HG03064 (cell line): ENCODE measurements at regions not wholly inside any gene's neighbourhood (a gene's known extent, or its start where the extent isn't known, plus 50 kb on each side); places are given as distances from the start of the nearest gene placed in this dataset.
"Not testable (repeated sequence)": the region's sequence is repeated elsewhere in the genome, so short reads cannot be mapped to it uniquely, and the experiment has no call there.

ENCODE experiments used
- ATAC-seq: cut with Tn5 transposase; IDR thresholded peaks from one replicate; pipeline ENCODE4 v1.9.1; 2021; ENCODE audit warnings: low read depth; ENCODE audit not compliant: unreplicated experiment

DNA sequence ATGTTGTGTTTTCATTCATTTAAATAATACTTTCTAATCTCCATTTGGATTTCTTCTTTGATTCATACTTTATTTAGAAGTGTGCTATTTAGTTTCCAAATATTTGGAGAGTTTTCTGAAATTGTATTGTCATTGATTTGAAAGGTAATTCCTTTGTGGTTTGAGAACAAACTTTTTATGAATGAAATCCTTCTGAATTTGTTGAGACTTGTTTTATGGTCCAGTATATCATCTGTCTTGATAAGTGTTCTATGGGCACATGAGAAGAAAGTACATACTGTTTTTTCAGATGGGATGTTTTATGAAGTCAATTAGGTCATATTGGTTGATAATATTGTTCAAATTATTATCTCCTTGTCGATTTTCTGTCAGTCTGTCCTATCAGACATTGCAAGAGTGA is 953.8 kb downstream of the NR2F1-AS1 start:
- ATAC-seq: no peak

DNA sequence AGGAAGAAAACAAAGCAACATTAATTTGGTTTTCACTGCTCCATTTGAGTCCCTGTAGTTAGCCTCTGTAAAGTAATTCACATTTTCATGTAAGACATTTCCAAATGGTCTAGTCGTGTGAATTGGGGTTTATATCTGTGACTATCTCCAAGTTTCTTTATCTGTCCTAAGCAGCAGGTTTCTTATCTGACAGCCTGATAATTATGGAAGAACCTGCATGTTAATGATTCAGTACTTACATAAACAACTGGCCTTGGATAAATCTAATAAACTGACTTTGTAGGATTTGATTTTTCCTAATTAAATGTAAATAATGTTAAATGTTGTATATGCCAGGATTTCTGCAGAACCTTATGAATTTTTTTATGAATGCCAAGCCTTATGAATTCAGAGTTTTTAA is 964.9 kb downstream of the NR2F1-AS1 start:
- ATAC-seq: no peak

DNA sequence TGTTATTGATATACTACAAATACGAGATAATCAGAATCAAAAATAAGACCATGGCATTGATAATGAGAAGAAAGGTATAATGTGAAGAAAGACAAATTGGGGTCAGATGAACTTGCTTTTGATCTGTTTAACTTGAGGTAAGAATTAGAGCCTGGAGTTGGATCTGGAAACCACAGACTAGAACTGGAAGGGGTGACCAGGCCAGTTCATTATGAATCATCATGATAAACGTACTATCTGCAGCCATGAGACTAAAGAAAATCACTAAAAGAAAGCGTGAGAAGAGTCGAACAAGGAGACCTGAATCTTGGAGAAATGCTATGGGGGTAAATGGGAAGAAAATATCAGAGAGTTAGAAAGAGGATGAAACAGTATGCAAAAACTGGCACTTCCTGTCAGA is 967.5 kb downstream of the NR2F1-AS1 start:
- no peak for ATAC-seq

DNA sequence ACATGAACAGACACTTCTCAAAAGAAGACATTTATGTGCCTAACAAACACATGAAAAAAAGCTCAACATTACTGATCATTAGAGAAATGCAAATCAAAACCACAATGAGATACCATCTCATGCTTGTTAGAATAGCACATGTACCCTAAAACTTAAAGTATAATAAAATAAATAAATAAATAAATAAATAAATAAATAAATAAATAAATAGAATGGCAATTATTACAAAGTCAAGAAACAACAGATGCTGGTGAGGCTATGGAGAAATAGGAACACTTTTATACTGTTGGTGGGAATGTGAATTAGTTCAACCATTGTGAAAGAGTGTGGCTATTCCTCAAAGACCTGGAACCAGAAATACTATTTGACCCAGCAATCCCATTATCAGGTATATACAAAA is 970.6 kb downstream of the NR2F1-AS1 start:
- not testable (repeated sequence) for ATAC-seq

DNA sequence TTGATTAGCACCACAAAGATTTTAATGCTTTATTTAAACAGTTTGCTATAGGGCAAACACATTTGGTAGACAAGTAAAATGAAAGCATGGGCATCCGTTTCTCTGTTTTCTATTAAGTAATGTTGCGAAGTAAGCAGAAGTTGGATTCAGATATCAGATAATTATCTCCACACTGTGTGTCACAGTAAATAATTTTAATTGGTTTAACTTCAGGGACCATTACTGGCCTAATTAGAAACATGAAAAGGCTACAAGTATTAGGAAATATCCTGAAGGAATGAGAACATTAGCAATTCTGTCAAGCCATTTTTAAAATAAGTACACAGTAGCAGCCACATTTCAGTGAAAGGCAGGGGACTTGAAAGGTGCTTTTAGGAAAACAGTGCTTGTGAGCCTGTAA is 975.4 kb downstream of the NR2F1-AS1 start:
- no peak for ATAC-seq

DNA sequence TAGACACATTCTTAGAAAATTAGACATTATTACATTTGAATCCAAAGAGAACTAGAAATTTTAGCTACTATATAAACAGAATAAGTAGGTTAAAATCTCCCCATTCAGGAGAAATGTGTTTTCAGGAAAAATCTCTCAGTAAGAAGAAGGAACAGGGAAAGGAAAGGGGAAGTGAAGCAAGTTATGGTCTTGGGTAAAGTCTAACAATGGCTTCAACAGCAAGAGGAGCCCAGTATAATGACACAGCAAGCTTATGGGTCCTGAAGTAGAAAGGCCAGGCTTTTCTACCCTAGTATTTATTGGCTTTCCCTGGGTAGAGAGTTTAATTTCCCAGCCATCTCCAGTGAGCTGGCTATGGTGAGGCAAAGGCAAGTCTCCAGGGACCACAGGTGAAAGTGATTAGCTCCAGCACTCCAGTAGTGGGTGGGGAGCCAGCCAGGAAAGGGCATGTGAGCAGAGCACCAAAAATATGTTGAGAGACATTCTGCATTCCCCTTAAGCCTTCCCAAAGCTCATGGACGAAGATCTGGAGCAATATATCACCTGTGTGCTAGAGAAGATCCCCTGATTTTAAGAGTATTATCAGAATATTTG is 981.7 kb downstream of the NR2F1-AS1 start:
- ATAC-seq: no peak

DNA sequence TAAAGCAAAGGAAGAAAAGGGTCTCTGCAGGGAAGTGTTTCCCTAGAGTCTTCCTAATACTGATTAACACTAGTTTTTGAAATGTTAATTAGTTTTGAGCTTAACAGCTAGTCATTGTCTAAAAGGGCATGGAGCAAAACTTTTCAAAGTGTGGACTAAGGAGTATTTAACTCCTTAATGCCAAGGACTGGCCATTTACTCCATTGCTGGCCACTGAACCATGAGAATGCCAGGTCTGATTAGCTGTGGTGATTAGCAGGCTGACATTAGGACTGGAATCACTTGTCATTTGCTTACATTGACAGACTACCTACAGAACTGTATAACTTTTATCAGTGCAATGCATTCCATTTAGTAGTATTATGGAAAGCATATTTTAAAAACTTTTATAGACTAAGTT is 987.0 kb downstream of the NR2F1-AS1 start:
- no peak for ATAC-seq

DNA sequence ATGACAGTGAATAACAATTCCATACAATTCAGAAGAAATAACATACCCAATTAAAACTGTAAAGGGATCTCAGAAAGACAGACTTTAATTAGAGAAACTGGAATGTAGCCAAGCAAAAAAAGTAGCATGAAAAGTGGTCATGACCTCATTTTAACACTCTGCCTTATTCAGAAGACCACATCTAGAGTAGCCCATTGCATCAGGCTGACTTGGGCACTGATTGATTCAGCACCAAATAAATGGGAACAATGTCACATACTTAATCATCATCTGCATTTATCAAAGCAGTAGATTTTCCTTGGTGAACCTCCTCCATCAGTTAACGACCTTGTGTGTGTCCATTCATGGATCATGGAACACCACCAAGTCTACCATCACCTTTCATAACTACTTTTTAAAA is 992.1 kb downstream of the NR2F1-AS1 start:
- ATAC-seq: no peak

DNA sequence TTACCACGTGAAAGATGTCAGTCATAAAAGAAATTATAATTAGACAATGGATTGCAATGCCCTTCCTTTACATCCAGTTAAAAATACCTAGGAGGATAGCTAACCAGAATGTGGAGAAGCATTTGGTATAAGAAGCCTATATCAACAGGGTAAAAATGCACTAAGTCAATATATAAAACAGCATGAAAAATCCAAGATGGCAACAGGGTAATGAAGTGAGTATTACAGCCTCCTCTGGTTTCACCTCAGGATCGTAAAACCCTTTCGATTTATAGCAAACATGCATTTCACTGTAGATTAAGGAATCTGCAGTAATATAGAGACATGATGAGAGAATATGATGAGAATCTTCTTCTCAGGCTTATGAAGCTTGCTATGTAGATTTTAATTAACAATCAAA is 999.3 kb downstream of the NR2F1-AS1 start:
- no peak for ATAC-seq

DNA sequence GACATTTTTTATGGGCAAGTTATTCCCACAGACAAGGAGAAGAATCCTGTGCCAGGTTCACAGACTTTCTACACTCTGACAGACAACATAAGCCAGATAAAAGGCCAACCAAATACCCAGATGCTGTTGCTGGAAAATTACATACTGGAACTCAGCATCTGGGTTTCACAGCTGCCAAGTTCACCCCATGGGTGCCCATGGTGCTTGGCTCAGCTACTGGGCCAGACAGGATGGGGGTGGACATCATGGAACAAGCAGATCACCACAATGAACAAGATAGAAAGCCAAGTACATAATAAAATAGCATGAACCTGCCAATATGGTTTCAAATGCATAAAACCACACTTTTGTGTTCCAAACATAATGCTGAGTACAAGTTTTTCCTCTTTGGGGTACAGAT is 999.8 kb downstream of the NR2F1-AS1 start:
- no peak for ATAC-seq

DNA sequence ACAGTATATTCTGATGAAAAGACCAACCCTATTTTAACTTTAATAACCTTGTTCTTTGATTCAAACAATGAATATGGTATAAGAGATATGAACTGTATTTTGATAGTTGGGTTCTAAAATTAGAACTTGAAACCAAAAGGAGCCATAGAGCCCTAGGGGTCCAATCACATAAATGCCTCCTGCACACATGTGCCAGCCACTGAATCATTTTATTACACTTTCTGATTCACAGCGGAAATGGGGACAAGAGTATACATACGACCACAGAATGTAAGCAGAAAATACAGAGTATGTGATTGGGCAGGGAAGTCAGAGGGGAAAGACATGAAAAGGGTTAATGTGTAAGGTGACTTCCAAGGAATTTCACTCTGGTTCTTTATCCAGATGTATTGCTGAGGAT is 1000.2 kb downstream of the NR2F1-AS1 start:
- ATAC-seq: no peak

DNA sequence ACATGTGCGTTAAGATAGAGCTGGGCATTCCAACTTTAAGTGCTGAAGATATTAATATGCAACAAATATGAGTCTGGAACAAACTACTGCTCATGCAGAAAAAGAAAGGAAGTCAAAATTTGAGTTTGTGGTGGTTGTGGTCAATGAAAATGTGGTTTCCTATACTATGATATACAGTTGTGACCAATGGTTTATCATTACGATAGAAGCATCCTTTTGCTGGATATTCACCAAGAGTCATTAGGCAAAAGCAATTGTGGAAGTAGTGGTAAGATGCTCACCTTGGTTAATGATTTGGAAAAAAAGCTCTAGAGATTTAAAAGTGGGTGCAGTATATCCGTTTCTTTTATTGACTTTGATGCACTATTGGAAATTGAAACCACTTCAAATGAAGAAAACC is 1007.0 kb downstream of the NR2F1-AS1 start:
- ATAC-seq: no peak

DNA sequence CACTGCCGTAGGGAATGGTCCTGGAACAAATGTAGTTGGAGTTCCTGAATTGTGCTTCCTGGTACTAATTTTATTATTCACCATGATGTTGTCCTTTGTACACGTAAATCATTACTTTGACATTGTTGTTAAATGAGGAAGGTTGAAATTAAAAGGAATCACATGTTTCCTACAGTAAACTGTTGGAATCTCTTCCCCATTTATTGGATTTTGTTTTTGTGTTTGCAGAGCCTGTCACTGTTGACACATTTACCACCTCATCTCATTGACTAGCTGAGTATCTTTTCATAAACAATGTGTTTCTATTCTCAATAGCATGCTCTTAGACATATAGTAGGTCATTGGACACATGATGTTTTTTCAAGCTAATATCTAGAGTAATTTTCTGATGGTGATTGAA is 1012.5 kb downstream of the NR2F1-AS1 start:
- no peak for ATAC-seq

DNA sequence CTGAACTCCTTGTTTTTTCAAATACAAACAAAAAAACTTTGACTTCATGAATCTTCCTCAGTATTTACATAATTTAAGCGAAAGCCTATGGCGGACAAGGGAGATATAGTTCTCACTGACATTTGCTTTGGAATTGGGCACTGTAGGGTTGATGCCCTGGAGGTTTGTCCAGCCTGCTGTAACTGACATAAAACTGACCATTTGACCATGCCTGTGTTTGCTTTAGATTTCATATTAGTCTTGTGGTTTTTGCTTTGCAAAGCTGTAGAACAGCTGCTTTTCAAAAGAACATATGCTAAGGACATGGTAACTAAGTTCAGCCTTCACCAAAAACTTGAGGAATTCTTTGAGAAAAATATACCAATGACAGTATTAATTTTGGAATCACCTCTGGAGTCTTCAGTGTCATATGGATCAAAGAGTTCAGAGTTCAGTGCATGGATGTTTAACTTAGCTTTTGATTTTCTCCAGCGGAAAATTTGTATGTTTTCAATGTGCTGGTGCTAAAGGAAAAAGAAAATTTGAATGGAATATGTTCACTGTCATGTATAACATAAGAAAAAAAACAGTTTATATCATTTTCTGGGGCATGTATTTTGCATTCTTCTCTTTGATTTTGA is 1013.1 kb downstream of the NR2F1-AS1 start:
- ATAC-seq: no peak

DNA sequence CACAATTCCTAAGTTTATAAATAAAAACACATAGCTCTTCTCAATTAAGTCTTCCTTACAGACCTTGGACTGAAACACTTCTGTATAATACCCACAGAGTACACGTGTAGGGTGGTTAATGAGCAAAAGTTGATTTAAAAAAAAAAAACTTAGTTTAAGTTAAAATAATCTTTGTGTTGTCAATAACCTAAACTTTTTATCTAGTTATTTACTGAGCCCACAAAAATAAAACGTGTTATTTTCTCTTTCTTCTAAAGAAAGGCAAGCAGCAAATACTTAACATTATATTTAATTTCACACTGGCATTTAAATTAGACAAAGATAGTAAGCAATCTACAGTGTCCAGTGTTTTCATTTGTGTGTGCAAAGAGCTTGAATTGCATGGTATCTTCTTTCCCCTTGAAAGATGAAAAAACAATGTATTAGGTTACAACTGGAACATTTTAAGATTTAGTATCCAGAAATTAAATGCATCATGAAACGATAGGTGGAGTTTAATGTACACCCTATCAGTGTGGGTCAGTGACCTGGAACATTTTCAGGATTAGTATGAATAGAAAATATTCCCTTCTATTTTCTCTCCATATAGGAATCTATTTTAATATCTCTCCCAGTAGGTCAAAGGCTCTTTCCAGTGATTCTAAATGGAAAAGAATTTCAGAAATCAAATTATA is 1014.8 kb downstream of the NR2F1-AS1 start:
- ATAC-seq: no peak

DNA sequence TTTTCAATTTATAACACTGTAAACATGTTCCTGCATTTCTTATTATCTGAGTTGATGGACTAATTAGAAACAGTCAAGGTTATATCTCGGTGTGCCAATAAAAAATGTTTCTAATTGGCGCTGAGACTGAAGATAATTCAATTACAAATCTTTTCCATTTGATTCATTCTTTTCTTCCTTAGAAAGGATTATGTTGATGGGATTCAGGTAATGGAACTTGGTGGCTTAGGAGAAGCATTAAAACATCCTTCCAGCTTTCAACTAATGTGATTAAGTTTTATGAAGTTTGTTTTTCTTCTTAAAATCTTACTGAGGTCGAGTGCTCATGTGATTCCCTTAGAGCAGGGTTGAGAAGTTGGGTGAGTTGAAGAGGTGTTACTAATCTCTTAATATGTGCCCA is 1015.3 kb downstream of the NR2F1-AS1 start:
- ATAC-seq: no peak

DNA sequence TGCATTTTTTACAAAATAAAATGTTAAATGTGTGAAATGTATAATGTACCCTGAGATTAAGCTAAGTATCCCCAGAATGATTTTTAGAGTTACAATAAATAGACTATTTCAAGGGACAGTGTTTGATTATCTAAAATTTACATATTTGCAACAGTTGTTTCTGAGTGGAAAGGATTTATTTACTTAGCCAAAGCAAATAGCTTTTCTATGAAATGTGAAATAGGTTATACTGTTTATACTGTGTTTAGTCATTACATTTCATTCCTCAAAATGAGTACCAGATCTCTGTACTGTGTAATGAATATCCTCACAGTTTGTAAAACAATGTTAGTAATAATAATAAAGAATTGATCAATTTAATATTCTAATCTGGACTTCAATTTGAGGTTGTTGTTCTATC is 1019.0 kb downstream of the NR2F1-AS1 start:
- ATAC-seq: no peak

DNA sequence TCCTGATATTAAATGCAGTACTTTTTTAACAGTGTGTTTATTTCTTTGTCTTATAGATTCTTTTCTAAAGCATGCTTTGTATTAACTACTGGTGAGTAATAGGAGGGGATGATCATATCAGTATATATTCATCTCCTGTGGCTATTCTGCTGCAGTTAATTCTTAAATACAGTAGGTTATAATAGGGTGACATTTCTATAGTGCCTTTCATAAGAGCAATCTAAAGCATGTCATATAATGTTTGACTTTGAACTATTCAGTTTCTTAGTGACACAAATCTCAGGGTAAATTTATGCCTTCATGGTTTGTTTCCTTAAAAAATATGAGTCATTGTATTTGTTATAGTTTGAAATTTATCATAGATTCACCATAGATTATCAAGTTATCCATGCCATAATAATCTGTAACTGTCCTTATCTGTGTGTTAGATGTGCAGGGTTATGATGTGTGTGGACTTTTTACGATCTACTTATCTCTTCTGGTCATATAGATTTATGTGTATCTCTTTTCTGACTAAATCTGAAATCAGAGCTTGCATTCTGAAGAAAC is 1019.5 kb downstream of the NR2F1-AS1 start:
- no peak for ATAC-seq

DNA sequence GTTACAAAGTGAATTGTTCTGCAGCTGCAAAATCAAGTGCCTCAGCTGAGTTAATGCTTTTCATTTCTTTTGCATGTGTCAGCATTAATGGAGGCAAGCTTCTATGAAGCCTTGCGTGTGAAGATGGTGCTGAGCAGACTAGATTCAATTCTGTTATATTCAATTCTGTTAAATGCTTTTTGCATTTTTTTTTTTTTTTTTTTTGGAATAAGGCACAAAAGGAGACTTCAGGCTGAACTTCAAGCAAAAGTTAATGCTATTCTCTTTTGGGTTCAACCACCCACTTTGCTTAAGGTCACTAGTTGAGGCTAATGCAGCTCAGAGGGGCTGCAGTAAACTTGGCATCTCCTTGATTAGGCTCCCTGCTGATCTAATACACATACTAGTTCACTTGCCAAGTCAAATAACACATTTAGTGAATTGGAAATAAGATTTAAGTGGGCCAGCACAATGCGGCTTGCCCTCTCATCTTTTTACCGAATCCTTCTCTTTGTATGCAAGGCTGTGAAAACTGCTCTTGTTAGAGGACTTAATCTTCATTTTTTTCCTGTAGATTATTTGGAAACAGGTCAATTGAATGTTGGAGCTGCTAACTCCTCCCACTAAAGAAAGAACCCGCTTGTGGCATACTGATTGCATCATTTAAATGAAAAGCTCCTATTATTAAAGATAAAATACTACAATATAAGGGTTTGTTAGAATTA is 1020.2 kb downstream of the NR2F1-AS1 start:
- no peak for ATAC-seq

DNA sequence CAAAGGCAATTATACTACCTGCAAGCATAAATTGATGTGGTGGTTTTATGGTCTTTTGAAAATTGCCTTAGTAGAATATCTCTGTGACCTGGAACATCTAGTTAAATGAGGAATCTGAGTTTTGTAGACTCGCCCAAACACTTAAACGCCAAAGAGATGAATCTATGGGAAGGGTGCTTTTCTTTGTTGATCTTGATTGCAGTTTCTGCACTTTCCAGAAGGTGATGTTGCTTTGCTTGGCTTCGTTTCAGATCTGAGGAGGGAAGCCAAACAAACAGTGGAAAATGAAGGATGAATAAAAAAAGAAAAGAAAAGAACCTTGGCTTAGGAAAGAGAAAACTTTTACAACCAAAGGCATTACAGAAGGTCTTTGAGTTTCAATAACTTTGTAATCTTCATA is 1021.2 kb downstream of the NR2F1-AS1 start:
- no peak for ATAC-seq

DNA sequence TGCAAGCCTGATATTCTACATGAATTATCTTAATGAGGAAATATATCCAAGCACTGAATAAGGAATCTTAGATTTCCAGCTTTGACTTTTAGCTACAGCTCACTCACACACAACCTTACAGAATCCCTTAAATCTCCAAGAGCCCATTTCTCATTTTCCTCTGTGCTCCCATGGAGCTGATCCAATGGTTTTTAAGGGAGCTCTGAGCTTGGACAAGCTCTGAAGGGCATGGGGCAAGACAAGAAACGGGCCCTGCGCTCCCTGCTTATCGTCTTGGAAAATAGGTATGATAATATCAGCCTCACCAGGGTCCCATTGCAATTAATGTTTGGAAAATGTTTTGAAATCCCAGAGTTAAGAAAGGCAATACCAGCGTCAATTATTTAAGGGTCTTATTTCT is 1021.7 kb downstream of the NR2F1-AS1 start:
- no peak for ATAC-seq
